PC-9 (cell line): ENCODE measurements at regions not wholly inside any gene's neighbourhood (a gene's known extent, or its start where the extent isn't known, plus 50 kb on each side); places are given as distances from the start of the nearest gene placed in this dataset.

Experiments
- BruUV-seq: library from RNA; stranded (reverse); fragments of 400-500 nt; replicated peaks from 2 replicates; lab custom pipeline; 2021; lab: Mats Ljungman, UMichigan
- CTCF ChIA-PET: fragments of 300-600 bp; sonication (Branson Sonifier 250); formaldehyde crosslinking; loops from one replicate; lab custom pipeline; 2022; ENCODE audit warnings: antibody characterized with exemption; lab: Charles Lee
- POLR2A ChIA-PET: fragments of 300-600 bp; sonication (Branson Sonifier 250); formaldehyde crosslinking; loops from one replicate; lab custom pipeline; 2022; ENCODE audit warnings: antibody characterized with exemption; ENCODE audit not compliant: unreplicated experiment; lab: Charles Lee
- DNase-seq, 2 experiments: peaks; one replicate each; pipeline versions ENCODE4 v3.0.0 to v3.0.0-alpha.2; 2015 to 2022; ENCODE audit warnings: mixed read lengths in 1 of 2
- H2AFZ ChIP-seq: fragments of 200-600 bp; sonication (generic); 2 replicates; pipeline ENCODE4 v1.8.1; 2017; ENCODE audit warnings: antibody characterized with exemption
- H3F3A ChIP-seq: fragments of 200-600 bp; sonication (generic); 2 replicates; pipeline ENCODE4 v1.8.1; 2017; ENCODE audit warnings: antibody characterized with exemption, mild to moderate bottlenecking, low read depth; ENCODE audit not compliant: insufficient read depth
- H3K27ac ChIP-seq: fragments of 200-600 bp; sonication (generic); 2 replicates; pipeline ENCODE4 v1.6.1; 2016; ENCODE audit warnings: mixed run types
- H3K27me3 ChIP-seq: fragments of 200-600 bp; sonication (generic); 2 replicates; pipeline ENCODE4 v1.6.1; 2016; ENCODE audit warnings: low read depth, mixed run types; ENCODE audit not compliant: insufficient read depth
- H3K36me3 ChIP-seq: fragments of 200-600 bp; sonication (generic); 2 replicates; pipeline ENCODE4 v1.6.1; 2016; ENCODE audit warnings: low read depth, mixed run types
- H3K4me1 ChIP-seq: fragments of 200-600 bp; sonication (generic); replicated peaks from 2 replicates; pipeline ENCODE4 v1.6.1; 2016; ENCODE audit warnings: mixed run types; ENCODE audit not compliant: insufficient read depth
- H3K4me2 ChIP-seq: fragments of 200-600 bp; sonication (generic); 2 replicates; pipeline ENCODE4 v1.6.1; 2017; ENCODE audit warnings: mixed run types
- H3K4me3 ChIP-seq: fragments of 200-600 bp; sonication (generic); 2 replicates; pipeline ENCODE4 v1.6.1; 2016; ENCODE audit warnings: mixed run types
- H3K79me2 ChIP-seq: fragments of 200-600 bp; sonication (generic); 2 replicates; pipeline ENCODE4 v1.6.1; 2017; ENCODE audit warnings: low read depth, mixed run types
- H3K9me2 ChIP-seq: fragments of 200-600 bp; sonication (generic); 2 replicates; pipeline ENCODE4 v1.8.1; 2017; ENCODE audit warnings: mild to moderate bottlenecking; ENCODE audit not compliant: insufficient read depth
- H3K9me3 ChIP-seq: fragments of 200-600 bp; sonication (generic); 2 replicates; pipeline ENCODE4 v1.8.1; 2016; ENCODE audit warnings: low read depth; ENCODE audit not compliant: insufficient read depth
- H4K20me1 ChIP-seq: fragments of 200-600 bp; sonication (generic); 2 replicates; pipeline ENCODE4 v1.8.1; 2017; ENCODE audit not compliant: insufficient read depth
- EZH2 ChIP-seq: fragments of 200-600 bp; sonication (generic); IDR thresholded peaks from 2 replicates; pipeline ENCODE4 v1.8.0; 2017; ENCODE audit warnings: antibody characterized with exemption, low read depth
- intact Hi-C: fragments of 100-400 bp; cut with micrococcal nuclease; formaldehyde crosslinking; loops from one replicate; pipeline ENCODE4 v1.10.0; 2022; ENCODE audit not compliant: unreplicated experiment
- TF ChIP-seq, protein P1 (sequence below): fragments of 200-600 bp; sonication (generic); conservative IDR thresholded peaks from 2 replicates; pipeline ENCODE4 v1.6.1; 2017; ENCODE audit warnings: mixed run types, antibody characterized with exemption, mild to moderate bottlenecking, moderate library complexity

DNA sequence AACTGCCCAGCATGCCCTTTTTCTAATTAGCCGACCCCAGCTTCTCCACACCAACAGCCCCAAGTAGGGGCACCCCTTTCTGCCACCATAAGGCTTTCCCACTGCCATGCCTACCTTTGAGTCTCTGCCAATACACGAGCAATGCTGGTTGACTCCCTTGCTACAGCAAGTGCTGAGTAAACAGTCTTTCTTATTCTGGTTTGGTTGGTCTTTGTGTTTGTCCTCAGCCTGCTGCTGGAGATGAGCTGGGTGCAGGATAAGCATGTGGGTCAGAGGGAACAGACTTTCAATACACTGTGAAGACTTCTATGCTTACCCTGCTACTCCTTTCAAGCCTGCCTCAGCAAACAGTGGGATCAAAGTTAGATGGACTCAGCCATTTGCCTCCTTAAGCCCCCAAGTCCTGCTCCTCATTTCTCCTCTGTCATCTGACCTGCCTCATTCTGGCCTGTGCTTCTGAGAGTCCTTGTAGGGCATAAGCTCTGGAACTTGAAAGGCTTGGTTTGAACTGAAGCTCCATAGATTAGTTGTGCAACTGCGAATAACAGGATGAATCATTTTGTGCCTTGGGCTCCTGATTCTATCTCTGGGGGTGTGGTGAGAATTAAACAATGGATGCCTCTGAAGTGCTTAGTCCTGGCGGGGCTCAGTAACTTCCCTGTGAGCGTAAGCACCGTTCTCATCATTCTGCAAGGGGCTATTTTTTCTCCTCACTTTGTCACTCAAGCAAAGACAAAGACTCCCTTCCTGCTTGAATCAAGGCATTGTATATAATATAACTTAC is 533.8 kb upstream of the DPP6 start:
- DNase-seq = peak in 1 of 2 experiments; percentile 76
- no TSS peak for BruUV-seq
- no peak overlapping the region for H3K4me3 ChIP-seq
- no peaks in the 10 kb centered on the region for H3F3A ChIP-seq
- H3K27ac ChIP-seq = no peak overlapping the region
- no peaks in the 10 kb centered on the region for H3K36me3 ChIP-seq
- TF ChIP-seq EZH2 = no peak
- TF ChIP-seq, protein P1, sequence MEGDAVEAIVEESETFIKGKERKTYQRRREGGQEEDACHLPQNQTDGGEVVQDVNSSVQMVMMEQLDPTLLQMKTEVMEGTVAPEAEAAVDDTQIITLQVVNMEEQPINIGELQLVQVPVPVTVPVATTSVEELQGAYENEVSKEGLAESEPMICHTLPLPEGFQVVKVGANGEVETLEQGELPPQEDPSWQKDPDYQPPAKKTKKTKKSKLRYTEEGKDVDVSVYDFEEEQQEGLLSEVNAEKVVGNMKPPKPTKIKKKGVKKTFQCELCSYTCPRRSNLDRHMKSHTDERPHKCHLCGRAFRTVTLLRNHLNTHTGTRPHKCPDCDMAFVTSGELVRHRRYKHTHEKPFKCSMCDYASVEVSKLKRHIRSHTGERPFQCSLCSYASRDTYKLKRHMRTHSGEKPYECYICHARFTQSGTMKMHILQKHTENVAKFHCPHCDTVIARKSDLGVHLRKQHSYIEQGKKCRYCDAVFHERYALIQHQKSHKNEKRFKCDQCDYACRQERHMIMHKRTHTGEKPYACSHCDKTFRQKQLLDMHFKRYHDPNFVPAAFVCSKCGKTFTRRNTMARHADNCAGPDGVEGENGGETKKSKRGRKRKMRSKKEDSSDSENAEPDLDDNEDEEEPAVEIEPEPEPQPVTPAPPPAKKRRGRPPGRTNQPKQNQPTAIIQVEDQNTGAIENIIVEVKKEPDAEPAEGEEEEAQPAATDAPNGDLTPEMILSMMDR = no peak
- no peak overlapping the region for H2AFZ ChIP-seq
- CTCF ChIA-PET = no interaction called here
- intact Hi-C loops = no loop called here
- H3K27me3 ChIP-seq = peaks cover 34% of the 10 kb centered on the region
- H3K9me3 ChIP-seq = no peaks in the 10 kb centered on the region
- H3K79me2 ChIP-seq = no peaks in the 10 kb centered on the region
- no peaks in the 10 kb centered on the region; the same call in 1 of the 2 replicates for H4K20me1 ChIP-seq
- POLR2A ChIA-PET = no interaction called here
- H3K4me1 ChIP-seq = no peaks in the 10 kb centered on the region
- no peak overlapping the region for H3K4me2 ChIP-seq
- H3K9me2 ChIP-seq = no peaks in the 10 kb centered on the region

DNA sequence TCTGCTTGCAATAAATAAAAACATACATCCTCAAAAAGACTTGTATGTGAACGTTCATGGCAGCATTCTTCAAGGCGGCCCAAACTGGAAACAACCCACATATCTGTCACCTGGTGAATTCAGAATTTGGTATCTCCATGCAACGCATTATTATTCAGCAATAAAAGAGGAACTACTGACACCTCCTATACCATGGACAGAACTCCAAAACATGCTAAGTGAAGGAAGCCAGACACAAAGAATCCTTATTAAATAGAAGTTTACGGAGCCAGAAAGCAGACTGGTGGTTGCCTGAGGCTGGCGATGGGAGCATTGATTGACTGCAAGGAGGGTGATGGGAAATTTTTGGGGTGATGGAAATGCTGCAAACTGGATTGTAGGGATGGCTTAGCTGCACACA is 530.8 kb upstream of the DPP6 start:
- CTCF ChIA-PET = no interaction called here
- no peaks in the 10 kb centered on the region for H3K9me2 ChIP-seq
- H3K9me3 ChIP-seq = no peaks in the 10 kb centered on the region
- H3K27ac ChIP-seq = no peak overlapping the region
- no peak for DNase-seq
- no peaks in the 10 kb centered on the region for H3K79me2 ChIP-seq
- H3K27me3 ChIP-seq = peaks cover 57% of the 10 kb centered on the region
- TF ChIP-seq EZH2 = no peak
- TF ChIP-seq, protein P1 = no peak
- POLR2A ChIA-PET = no interaction called here
- H2AFZ ChIP-seq = no peak overlapping the region
- H3K4me3 ChIP-seq = no peak overlapping the region
- no peak overlapping the region for H3K4me2 ChIP-seq
- H3K36me3 ChIP-seq = no peaks in the 10 kb centered on the region
- H4K20me1 ChIP-seq = no peaks in the 10 kb centered on the region
- H3K4me1 ChIP-seq = no peaks in the 10 kb centered on the region
- intact Hi-C loops = no loop called here
- BruUV-seq = no TSS peak
- H3F3A ChIP-seq = no peaks in the 10 kb centered on the region

DNA sequence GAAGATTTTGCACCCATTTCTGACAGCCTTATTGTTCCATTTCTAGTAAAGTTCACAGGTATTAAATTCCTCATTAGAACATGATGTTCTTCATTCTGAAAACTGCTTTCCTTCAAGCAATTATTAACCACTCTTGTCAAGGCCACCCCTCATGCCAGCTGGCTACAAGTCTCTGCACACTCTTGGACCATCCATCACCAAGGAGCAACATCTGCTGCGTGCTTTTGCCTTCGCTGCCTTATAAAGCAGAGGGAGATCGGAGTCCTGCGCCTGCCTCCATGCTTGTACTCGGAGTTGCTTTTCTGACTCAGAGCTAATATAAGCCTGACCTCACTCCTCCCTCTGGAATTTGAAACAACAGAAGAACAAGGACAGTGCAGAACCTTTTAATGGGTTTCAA is 529.9 kb upstream of the DPP6 start:
- no TSS peak for BruUV-seq
- DNase-seq = no peak
- Histone ChIP-seq H3K9me3 (no peaks in the 10 kb centered on the region), H2AFZ (no peak overlapping the region), H3K79me2 (no peaks in the 10 kb centered on the region), H3K4me3 (no peak overlapping the region), H3K36me3 (no peaks in the 10 kb centered on the region), H4K20me1 (no peaks in the 10 kb centered on the region), H3F3A (no peaks in the 10 kb centered on the region), H3K4me1 (no peaks in the 10 kb centered on the region), H3K27me3 (peaks cover 66% of the 10 kb centered on the region), H3K4me2 (no peak overlapping the region), H3K9me2 (no peaks in the 10 kb centered on the region), H3K27ac (no peak overlapping the region)
- TF ChIP-seq, protein P1 = no peak
- TF ChIP-seq EZH2 = no peak
- intact Hi-C loops = no loop called here
- ChIA-PET POLR2A (no interaction called here), CTCF (no interaction called here)
